Ureter (tissue), 1 donor: ENCODE measurements at regions not wholly inside any gene's neighbourhood (a gene's known extent, or its start where the extent isn't known, plus 50 kb on each side); places are given as distances from the start of the nearest gene placed in this dataset.
"Not testable (repeated sequence)": the region's sequence is repeated elsewhere in the genome, so short reads cannot be mapped to it uniquely, and the experiment has no call there.

Source experiments
- DNase-seq: peaks from one replicate; pipeline ENCODE4 v3.0.0-alpha.2; 2020; ENCODE audit warnings: low spot score
- donor health status: DM: yes; HTN: yes; CAD: no.

- DNase-seq, result no peak
Measured at GRCh38 chr13:61138857-61139256, 276.8 kb downstream of the PCDH20 start.

DNA sequence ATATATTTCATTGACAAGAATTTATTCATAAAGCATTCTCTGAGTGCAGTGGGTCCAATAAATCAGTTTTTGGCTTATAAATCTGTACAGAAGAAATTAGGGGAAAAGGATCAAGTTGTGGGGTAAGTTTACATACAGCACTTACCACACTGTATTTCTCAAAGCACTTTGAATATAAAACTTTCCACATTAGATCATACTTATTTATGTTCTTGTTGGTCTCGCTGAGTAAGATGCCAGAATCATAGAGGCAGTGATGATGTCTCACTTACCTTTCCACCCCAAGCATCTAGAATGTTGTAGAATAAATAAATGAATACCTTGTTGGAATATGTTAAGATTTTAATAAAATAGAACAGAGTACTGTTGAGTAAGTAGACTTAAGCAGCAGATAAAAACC, 279.1 kb downstream of the PCDH20 start:
- DNase-seq, result no peak

GRCh38 chr13:61136093-61136492, 279.6 kb downstream of the PCDH20 start:
- DNase-seq, result no peak

DNA sequence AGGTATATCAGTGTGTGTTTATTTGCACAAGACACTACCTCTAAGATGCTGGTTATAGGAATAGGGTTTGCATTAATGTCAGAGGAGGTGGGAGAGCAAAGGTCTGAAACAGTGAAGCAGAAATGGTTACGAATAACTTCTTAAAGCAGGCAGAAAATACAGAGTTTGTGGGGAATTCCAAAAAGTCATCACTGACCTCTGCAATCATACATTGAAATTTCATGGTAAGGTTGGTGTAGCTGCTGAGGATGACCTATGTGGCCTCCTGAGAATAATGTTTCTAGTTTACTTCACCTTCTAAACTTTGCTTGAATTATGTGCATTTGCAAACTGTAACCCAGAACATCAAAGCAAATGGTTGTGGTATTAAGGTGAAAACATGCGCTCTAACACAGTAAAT, 280.1 kb downstream of the PCDH20 start:
- DNase-seq, result no peak

- no peak for DNase-seq
Measured at GRCh38 chr13:61128850-61129645, 286.6 kb downstream of the PCDH20 start.

GRCh38 chr13:61123538-61124289, 291.9 kb downstream of the PCDH20 start:
- no peak for DNase-seq

- no peak for DNase-seq
Measured at GRCh38 chr13:61113140-61113658, 302.4 kb downstream of the PCDH20 start.

- no peak for DNase-seq
Measured at GRCh38 chr13:61111529-61111928, 304.1 kb downstream of the PCDH20 start.

DNA sequence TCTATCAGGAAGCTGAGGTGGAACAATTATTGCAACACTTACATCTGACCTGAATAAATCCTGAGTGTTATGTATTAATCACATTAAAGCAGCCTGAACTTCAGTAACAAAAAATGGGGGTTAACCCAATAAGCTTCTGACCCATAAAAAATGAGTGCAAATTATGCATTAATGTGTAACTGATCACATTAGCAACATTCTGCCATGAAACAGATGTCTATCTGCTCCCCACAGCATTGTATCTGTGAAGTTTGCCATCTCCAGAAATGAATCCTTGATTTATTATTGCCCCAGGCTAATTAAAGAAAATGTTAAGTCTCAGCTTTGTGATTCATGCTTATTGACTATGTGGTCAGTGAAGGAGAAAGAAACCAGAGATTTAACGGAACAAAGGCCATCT, 304.9 kb downstream of the PCDH20 start:
- no peak for DNase-seq

- DNase-seq, result no peak
Measured at GRCh38 chr13:61109741-61110140, 305.9 kb downstream of the PCDH20 start.

DNA sequence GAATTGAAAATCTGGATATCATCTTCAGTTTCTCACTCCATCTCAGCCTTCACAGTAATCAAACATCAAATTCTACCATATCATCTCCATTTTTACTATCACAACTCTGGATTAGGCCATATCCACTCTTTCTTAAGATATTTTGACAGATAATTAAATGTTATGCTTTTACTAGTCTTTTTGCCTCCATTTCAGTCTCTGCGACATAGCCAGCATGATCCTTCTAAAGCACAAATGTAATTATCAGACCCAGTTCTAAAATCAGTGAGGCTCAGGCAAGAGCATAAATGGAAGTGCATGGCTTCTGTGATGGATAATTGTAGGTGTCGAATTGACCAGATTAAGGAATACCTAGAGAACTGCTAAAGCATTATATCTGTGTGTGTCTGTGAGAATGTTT, 307.7 kb downstream of the PCDH20 start:
- DNase-seq, result no peak

DNA sequence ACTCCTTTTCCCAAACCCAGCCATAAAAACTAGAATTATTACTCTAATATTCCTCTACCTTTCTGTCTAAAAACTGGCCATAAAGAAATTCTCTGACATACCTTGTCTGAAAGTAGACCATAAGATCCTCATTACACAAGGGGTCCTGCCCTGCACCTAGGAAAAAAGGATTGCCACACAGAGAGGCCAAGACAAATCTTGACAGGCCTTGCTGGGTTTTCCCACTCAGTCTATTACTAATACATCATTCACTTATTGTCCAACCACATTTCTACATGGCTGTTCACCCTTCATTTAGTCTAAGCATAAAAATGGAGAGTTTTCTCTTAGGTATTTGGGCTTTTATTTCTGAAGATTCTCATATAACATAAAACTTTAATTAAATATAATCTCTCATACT, 319.8 kb downstream of the PCDH20 start:
- no peak for DNase-seq

- DNase-seq, result no peak
Measured at GRCh38 chr13:61094865-61095264, 320.8 kb downstream of the PCDH20 start.

DNA sequence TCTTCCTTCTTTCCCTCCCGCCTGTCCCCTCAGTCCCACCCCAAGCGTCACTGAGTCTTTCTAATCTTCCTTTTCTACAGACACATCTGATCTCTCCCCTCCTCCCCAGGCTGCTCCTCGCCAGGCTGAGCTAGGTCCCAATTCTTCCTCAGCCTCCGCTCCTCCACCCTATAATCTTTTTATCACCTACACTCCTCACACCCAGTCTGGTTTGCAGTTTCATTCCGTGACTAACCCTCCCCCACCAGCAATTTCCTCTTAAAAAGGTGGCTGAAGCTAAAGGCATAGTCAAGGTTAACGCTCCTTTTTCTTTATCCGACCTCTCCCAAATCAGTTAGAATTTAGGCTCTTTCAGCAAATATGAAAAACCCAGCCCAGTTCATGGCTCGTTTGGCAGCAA, 325.8 kb downstream of the PCDH20 start:
- DNase-seq, result not testable (repeated sequence)

- DNase-seq, result no peak
Measured at GRCh38 chr13:61086087-61086486, 329.6 kb downstream of the PCDH20 start.

- no peak for DNase-seq
Measured at GRCh38 chr13:61084988-61085387, 330.7 kb downstream of the PCDH20 start.

GRCh38 chr13:61078976-61079770, 336.5 kb downstream of the PCDH20 start:
- no peak for DNase-seq

GRCh38 chr13:61052175-61052574, 363.5 kb downstream of the PCDH20 start:
- DNase-seq, result no peak

- DNase-seq, result no peak
Measured at GRCh38 chr13:61045251-61045650, 370.4 kb downstream of the PCDH20 start.

GRCh38 chr13:61040181-61040580, 375.5 kb downstream of the PCDH20 start:
- no peak for DNase-seq

DNA sequence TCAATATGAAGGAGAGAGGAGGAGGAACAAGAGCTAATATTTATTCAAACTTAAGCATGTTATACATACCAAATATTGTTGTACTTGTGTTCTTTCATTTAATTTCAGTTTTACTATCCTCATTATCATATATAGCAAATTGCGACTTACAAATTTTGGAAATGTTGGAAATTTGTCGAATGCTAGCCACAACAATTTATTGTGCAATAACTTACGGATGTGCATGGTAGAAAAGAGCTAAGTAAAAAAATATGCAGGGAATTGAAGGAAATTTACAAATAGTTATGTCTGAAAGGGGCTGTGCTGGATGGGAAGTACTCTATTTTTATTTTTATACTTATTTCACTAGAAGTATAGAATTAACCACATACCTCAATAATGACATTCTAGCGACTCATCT, 376.3 kb downstream of the PCDH20 start:
- no peak for DNase-seq

GRCh38 chr13:61036715-61037114, 378.9 kb downstream of the PCDH20 start:
- DNase-seq, result no peak
